NCI-H748 (cell line): ENCODE measurements at regions not wholly inside any gene's neighbourhood (a gene's known extent, or its start where the extent isn't known, plus 50 kb on each side); places are given as distances from the start of the nearest gene placed in this dataset.

Source experiments
- DNase-seq: peaks from one replicate; lab custom pipeline; 2025; ENCODE audit not compliant: unreplicated experiment; lab: John Stamatoyannopoulos, UW

- peak; percentile 9 for DNase-seq
Observed at GRCh38 chr12:88413646-88414045, 166.6 kb downstream of the KITLG start.

DNA sequence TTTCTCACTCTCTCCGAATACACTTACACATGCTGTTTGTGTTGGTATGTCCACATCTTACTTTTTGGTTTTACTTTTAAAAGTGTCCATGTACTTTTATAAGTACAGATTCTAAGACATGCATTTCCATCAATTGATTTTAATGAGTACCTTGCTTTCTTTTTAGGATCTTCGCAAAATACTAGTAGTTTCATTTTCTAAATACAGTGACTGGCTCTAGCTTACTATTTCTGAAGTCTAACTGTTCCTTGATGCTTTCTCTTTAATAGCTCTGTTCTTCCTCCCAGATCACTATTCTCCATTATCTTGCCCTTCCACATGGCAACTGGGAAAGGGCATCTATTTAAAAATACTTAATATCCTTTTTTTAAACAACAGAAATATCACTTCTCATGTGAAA lies 164.1 kb downstream of the KITLG start:
- DNase-seq: no peak

DNA sequence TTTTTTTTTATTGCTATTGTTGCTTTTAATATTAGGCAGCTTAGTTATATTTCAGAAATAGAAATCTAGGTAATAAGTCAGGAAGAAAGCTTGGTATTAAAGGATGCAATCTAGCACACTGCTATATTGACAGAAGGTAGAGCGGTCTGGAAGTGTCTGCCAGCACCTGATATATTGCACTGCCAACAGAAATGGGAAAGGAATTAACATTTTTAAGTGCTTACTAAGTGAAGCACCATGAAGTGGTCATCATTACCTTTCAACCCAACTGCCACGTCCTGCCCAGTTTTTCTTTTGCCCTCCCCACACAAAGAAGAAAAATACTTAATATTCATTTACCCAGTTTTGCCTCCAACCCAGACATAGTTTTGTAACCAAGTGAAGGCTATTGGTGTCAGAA lies 163.5 kb downstream of the KITLG start:
- peak; percentile 12 for DNase-seq

GRCh38 chr12:88417531-88417930 lies 162.7 kb downstream of the KITLG start:
- DNase-seq: peak; percentile 54

DNA sequence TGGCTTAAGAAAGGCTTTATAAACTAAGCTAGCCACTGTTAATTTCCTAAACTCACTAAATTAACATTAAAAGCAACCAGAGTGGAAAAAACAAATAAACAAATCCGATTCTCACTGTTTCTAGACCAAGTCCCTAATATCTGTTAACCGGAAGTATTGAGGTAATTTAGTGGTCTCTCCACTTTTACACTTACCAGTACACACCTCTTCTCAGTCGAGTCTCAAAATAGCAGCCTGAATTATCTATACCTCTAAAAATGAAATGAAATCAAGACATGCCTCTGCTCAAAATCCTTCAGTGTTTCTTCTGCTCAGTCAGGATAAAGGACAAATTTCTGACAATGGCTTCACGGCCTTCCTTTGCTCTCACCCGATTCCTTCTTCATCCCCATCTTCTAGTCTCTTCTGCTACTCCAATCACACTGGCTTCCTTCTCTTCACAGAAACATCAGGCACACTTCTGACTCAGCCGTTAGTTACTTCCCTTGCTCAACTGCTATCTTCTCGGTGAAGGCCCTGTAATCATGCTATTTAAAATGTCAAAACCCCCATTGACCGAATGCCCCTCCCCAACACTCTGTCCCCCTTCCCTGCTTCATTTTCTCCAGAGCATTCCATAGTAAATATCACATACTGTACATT lies 161.3 kb downstream of the KITLG start:
- DNase-seq: no peak

- DNase-seq: no peak
Observed at GRCh38 chr12:88419794-88420193, 160.5 kb downstream of the KITLG start.

DNA sequence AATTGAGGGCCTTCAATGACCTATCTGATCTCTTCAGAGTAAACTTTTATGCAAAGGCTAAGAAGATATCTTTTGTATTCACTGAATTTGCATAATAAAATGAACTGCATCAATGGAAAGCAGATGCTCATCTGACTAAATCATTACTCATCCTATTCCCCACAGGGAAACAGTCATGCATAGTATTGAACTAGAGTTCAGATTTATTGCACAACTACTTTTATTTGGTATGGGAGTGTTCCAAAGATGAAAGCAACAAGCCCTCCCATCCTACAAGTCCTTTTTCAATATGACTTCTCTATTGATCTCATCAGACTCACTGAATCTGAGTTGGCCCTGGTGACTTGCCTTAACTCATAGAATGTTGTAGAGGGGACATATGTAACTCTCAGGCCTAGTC lies 159.8 kb downstream of the KITLG start:
- DNase-seq: no peak

- DNase-seq: no peak
Observed at GRCh38 chr12:88424791-88425730, 155.2 kb downstream of the KITLG start.

GRCh38 chr12:88428350-88428749 lies 151.9 kb downstream of the KITLG start:
- no peak for DNase-seq

DNA sequence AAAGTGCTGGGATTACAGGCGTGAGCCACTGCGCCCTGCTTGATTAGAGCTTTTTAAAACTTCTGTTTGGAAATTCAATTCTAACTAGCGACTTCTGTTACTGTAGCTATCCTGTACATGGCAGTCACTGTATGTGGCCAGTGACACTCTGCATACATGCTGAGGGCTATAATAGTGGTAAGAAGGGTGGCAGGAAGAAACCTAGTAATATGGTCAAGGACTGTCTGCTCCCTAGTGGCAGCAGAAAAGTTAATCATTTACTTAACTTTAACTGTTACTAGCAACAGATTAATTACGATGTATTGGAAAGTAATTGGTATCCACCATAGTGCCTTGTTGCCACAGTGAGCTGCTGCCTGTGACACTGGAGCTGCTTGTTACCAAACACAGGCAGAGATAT lies 149.0 kb downstream of the KITLG start:
- DNase-seq: no peak

- DNase-seq: no peak
Observed at GRCh38 chr12:88432531-88433490, 147.5 kb downstream of the KITLG start.

GRCh38 chr12:88433997-88434703 lies 146.1 kb downstream of the KITLG start:
- no peak for DNase-seq

DNA sequence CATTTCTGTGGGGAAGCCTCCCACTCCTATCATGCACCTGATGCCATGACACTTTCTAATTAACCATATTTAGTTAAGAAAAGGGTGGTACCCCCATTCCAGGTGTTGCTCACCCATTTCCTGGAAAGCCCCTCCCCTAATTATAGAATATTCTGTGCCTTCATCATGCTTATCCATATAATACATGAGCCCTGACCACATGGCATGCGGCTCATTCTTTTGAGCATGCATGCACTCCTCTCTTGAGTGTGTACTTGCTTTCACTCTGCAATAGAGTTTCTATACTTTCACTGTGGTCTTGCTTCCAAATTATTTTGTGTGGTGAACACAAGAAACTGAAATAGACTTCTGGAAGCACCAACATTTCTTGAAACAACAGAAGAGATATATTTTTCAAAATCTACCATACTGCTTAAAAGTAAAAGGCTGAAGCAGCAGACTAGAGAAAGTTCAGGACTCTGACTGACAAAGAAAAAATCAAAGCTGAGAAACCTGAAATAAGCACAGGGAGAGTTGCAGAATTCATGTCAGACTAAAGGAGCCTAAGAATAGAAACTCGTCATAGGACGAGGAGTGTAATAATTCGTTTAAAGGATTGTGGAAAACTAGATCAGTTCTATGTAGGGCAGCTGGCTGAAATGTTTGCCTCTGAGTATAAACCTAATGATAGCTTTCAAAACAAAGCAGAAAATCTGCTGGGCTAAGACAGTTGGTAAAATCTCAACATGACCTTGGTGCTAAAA lies 144.8 kb downstream of the KITLG start:
- no peak for DNase-seq

- no peak for DNase-seq
Observed at GRCh38 chr12:88437226-88437625, 143.0 kb downstream of the KITLG start.
